ENCODE measurements at regions not wholly inside any gene's neighbourhood (a gene's known extent, or its start where the extent isn't known, plus 50 kb on each side); places are given as distances from the start of the nearest gene placed in this dataset.
A peak's percentile ranks its signal among the peaks of the same experiment; 100 is the strongest.
"Not testable (repeated sequence)": the region's sequence is repeated elsewhere in the genome, so short reads cannot be mapped to it uniquely, and the experiment has no call there.

DNA sequence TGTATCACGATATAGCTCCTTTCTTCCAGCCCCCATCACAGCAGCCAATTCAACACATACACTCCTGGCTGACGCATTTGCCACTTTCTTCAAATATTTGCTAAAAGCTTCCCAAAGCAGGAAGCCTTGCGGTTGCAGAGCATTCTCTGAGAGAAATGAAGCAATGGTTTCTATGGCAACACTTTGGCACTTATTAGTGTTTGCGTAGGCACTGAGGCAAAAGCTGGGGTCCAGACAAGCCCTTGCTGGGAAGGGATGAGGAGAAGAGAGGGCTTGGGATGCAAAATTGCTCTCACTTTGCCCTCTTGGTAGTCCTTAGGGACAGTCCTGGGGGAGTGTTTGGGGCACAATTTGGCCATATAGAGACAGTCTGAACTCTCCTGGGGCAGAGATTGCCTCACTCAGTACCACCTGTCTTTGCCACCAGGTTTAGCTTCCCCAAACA lies 55.0 kb upstream of the PAK3 start:
- Histone ChIP-seq H3K4me3 (ENCODE audit: low read depth, low read length) (no peak overlapping the region), H3K27me3 (replicated peaks) (no peaks in the 10 kb centered on the region), H3K36me3 (replicated peaks) (no peaks in the 10 kb centered on the region), H3K27ac (peak overlapping the region; percentile 52)
- in situ Hi-C loops (cut with HindIII; ENCODE audit: low pct_ligation_motif_present, low sequenced_read_pairs), result no loop called here
- TF ChIP-seq, protein P1, sequence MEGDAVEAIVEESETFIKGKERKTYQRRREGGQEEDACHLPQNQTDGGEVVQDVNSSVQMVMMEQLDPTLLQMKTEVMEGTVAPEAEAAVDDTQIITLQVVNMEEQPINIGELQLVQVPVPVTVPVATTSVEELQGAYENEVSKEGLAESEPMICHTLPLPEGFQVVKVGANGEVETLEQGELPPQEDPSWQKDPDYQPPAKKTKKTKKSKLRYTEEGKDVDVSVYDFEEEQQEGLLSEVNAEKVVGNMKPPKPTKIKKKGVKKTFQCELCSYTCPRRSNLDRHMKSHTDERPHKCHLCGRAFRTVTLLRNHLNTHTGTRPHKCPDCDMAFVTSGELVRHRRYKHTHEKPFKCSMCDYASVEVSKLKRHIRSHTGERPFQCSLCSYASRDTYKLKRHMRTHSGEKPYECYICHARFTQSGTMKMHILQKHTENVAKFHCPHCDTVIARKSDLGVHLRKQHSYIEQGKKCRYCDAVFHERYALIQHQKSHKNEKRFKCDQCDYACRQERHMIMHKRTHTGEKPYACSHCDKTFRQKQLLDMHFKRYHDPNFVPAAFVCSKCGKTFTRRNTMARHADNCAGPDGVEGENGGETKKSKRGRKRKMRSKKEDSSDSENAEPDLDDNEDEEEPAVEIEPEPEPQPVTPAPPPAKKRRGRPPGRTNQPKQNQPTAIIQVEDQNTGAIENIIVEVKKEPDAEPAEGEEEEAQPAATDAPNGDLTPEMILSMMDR (IDR thresholded peaks at IDR 0.05; ENCODE audit: low read depth, low read length, missing control alignments), result no peak
- peak; percentile 57 for DNase-seq

DNA sequence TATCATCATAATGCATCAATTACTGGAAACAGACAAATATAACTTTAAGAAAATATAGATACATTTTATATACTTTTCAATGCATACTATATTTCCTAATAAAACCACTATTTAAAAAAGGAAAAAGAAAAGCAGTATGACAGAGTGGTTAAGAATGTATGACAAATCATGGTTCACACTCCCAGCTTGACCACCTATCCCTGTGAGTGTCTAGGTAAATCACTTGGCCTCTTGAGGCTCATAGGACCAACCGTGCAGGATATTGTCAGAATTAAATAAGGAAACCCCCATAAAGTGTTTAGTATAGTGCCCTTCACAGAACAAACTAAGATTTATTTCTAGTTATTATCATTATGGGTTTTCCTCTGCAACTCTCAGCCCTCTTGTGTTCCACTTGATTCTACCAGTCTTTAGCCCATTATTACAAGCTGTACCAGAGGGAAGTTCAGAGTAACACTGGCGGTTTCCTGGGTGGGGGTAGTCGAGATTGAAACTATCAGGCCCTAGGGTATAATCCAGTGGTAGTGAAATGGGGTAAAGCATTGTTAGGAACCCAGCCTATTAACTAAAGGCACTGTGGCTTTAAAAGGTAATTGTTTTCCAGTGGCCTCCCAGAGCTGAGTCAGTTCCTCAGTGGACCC lies 55.5 kb upstream of the PAK3 start:
- DNase-seq, result peak; percentile 0
- peak overlapping the region; percentile 52 for H3K27ac ChIP-seq
- no peaks in the 10 kb centered on the region for H3K27me3 ChIP-seq (replicated peaks)
- no peaks in the 10 kb centered on the region for H3K36me3 ChIP-seq (replicated peaks)
- no peak overlapping the region for H3K4me3 ChIP-seq (ENCODE audit: low read depth, low read length)
- TF ChIP-seq, protein P1 (IDR thresholded peaks at IDR 0.05; ENCODE audit: low read depth, low read length, missing control alignments), result no peak
- in situ Hi-C loops (cut with HindIII; ENCODE audit: low pct_ligation_motif_present, low sequenced_read_pairs), result no loop called here

DNA sequence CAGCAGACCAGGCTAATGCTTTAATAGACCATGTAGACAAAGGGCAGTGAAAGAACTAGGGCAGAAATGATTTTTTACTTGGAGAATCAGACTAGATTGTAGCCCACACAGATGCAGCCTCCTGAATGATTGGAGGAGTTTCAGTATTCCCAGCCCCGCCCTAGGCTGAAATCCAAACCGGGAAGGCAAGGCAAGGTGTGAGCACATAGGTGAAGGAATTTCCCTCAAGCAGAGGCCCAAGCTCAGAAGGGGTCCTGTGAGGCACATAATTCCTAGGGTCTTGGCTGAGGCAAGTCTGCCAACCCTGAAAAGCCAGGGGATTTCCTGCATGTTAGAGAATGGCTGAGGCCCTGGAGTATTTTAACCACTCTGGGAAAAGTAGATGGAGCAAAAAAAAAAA lies 56.4 kb upstream of the PAK3 start:
- Histone ChIP-seq H3K27ac (no peak overlapping the region), H3K27me3 (replicated peaks) (no peaks in the 10 kb centered on the region), H3K36me3 (replicated peaks) (no peaks in the 10 kb centered on the region), H3K4me3 (ENCODE audit: low read depth, low read length) (no peak overlapping the region)
- in situ Hi-C loops (cut with HindIII; ENCODE audit: low pct_ligation_motif_present, low sequenced_read_pairs), result no loop called here
- no peak for DNase-seq
- TF ChIP-seq, protein P1 (IDR thresholded peaks at IDR 0.05; ENCODE audit: low read depth, low read length, missing control alignments), result no peak

DNA sequence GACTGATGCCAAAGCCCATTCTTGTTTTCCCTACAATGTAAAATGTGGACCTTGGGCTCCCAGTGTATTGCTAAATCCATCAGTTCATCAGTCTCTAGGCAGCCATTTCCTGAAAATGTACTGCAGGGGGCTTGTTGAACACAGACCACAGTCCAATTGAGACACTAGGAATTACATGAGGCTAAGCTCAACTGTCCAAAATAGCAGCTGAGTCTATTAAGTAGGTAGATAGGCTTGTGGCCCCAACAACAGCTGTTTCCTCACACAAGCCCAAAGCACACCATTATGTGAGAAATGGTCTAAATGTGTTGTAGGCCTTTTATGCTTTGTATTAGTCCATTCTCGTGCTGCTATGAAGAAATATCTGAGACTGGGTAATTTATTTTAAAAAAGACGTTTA lies 60.0 kb upstream of the PAK3 start:
- TF ChIP-seq, protein P1 (IDR thresholded peaks at IDR 0.05; ENCODE audit: low read depth, low read length, missing control alignments), result no peak
- H3K36me3 ChIP-seq (replicated peaks), result no peaks in the 10 kb centered on the region
- no peak for DNase-seq
- H3K27me3 ChIP-seq (replicated peaks), result no peaks in the 10 kb centered on the region
- H3K27ac ChIP-seq, result no peak overlapping the region
- no peak overlapping the region for H3K4me3 ChIP-seq (ENCODE audit: low read depth, low read length)
- in situ Hi-C loops (cut with HindIII; ENCODE audit: low pct_ligation_motif_present, low sequenced_read_pairs), result no loop called here

DNA sequence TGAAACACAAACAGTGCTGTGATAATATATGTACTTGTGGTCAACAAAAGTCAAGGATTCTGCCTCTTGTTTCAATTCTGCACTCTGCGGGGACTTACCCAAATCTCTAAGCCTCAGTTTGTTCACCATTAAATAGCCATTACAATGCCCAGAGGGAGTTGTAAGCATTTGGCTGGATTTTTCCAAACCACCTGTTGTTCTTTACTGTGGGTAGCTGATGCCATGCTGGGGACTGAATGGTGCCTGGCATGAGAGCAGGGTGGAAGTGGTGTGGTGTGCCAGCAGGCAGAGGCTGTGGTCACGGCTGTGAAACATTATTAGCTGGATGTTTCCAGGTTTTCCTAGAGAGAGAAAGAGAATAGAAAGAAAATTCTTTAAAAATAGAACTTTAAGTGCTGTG lies 60.7 kb upstream of the PAK3 start:
- in situ Hi-C loops (cut with HindIII; ENCODE audit: low pct_ligation_motif_present, low sequenced_read_pairs), result no loop called here
- TF ChIP-seq, protein P1 (IDR thresholded peaks at IDR 0.05; ENCODE audit: low read depth, low read length, missing control alignments), result no peak
- DNase-seq, result no peak
- no peaks in the 10 kb centered on the region for H3K36me3 ChIP-seq (replicated peaks)
- H3K27me3 ChIP-seq (replicated peaks), result no peaks in the 10 kb centered on the region
- H3K4me3 ChIP-seq (ENCODE audit: low read depth, low read length), result no peak overlapping the region
- no peak overlapping the region for H3K27ac ChIP-seq

DNA sequence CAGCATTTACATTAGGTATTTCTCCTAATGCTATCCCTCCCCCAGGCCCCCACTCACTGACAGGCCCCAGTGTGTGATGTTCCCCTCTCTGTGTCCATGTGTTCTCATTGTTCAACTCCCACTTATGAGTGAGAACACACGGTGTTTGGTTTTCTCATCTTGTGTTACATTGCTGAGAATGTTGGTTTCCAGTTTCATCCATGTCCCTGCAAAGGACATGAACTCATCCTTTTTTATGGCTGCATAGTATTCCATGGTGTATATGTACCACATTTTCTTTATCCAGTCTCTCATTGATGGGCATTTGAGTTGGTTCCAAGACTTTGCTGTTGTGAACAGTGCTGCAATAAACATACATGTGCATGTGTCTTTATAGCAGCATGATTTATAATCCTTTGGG lies 73.0 kb upstream of the PAK3 start:
- H3K27me3 ChIP-seq (replicated peaks); H3K36me3 ChIP-seq (replicated peaks); in situ Hi-C loops (cut with HindIII; ENCODE audit: low pct_ligation_motif_present, low sequenced_read_pairs); DNase-seq; H3K4me3 ChIP-seq (ENCODE audit: low read depth, low read length); H3K27ac ChIP-seq: not testable (repeated sequence)

Data from brain microvascular endothelial cell (primary cell).